ENCODE measurements at regions not wholly inside any gene's neighbourhood (a gene's known extent, or its start where the extent isn't known, plus 50 kb on each side); places are given as distances from the start of the nearest gene placed in this dataset.

GRCh38 chrX:41024755-41025154 lies 60.5 kb upstream of the USP9X start:
- H3K27me3 ChIP-seq (replicated peaks; ENCODE audit: control insufficient read depth, insufficient read depth, low read length), result no peaks in the 10 kb centered on the region
- no peak for DNase-seq (ENCODE audit: extremely low read depth, insufficient read length)
- H3K36me3 ChIP-seq (ENCODE audit: control insufficient read depth, insufficient read depth, low read length), result no peaks in the 10 kb centered on the region
- no peak overlapping the region for H3K4me3 ChIP-seq (replicated peaks; ENCODE audit: low read depth, low read length)
- no peak for TF ChIP-seq CTCF (IDR thresholded peaks at IDR 0.05; ENCODE audit: insufficient read depth, low read length, poor library complexity, severe bottlenecking)

GRCh38 chrX:41025926-41026701 lies 59.1 kb upstream of the USP9X start:
- Histone ChIP-seq H3K27me3 (replicated peaks; ENCODE audit: control insufficient read depth, insufficient read depth, low read length) (no peaks in the 10 kb centered on the region), H3K4me3 (replicated peaks; ENCODE audit: low read depth, low read length) (no peak overlapping the region), H3K36me3 (ENCODE audit: control insufficient read depth, insufficient read depth, low read length) (no peaks in the 10 kb centered on the region)
- no peak for DNase-seq (ENCODE audit: extremely low read depth, insufficient read length)
- no peak for TF ChIP-seq CTCF (IDR thresholded peaks at IDR 0.05; ENCODE audit: insufficient read depth, low read length, poor library complexity, severe bottlenecking)

GRCh38 chrX:41026702-41027078 lies 58.6 kb upstream of the USP9X start:
- TF ChIP-seq CTCF (IDR thresholded peaks at IDR 0.05; ENCODE audit: insufficient read depth, low read length, poor library complexity, severe bottlenecking), result no peak
- no peak for DNase-seq (ENCODE audit: extremely low read depth, insufficient read length)
- Histone ChIP-seq H3K27me3 (replicated peaks; ENCODE audit: control insufficient read depth, insufficient read depth, low read length) (no peaks in the 10 kb centered on the region), H3K36me3 (ENCODE audit: control insufficient read depth, insufficient read depth, low read length) (no peaks in the 10 kb centered on the region), H3K4me3 (replicated peaks; ENCODE audit: low read depth, low read length) (no peak overlapping the region)

- Histone ChIP-seq H3K27me3 (replicated peaks; ENCODE audit: control insufficient read depth, insufficient read depth, low read length) (no peaks in the 10 kb centered on the region), H3K36me3 (ENCODE audit: control insufficient read depth, insufficient read depth, low read length) (no peaks in the 10 kb centered on the region), H3K4me3 (replicated peaks; ENCODE audit: low read depth, low read length) (no peak overlapping the region)
- DNase-seq (ENCODE audit: extremely low read depth, insufficient read length), result no peak
- TF ChIP-seq CTCF (IDR thresholded peaks at IDR 0.05; ENCODE audit: insufficient read depth, low read length, poor library complexity, severe bottlenecking), result no peak
Measured at GRCh38 chrX:41029332-41029731, 55.9 kb upstream of the USP9X start.

- Histone ChIP-seq H3K27me3 (replicated peaks; ENCODE audit: control insufficient read depth, insufficient read depth, low read length) (no peaks in the 10 kb centered on the region), H3K36me3 (ENCODE audit: control insufficient read depth, insufficient read depth, low read length) (no peaks in the 10 kb centered on the region), H3K4me3 (replicated peaks; ENCODE audit: low read depth, low read length) (no peak overlapping the region)
- no peak for TF ChIP-seq CTCF (IDR thresholded peaks at IDR 0.05; ENCODE audit: insufficient read depth, low read length, poor library complexity, severe bottlenecking)
- DNase-seq (ENCODE audit: extremely low read depth, insufficient read length), result no peak
Measured at GRCh38 chrX:41031256-41031967, 53.8 kb upstream of the USP9X start.

Measured in GM06990 (cell line).